IPS-NIHi7 (cell line): ENCODE measurements at regions not wholly inside any gene's neighbourhood (a gene's known extent, or its start where the extent isn't known, plus 50 kb on each side); places are given as distances from the start of the nearest gene placed in this dataset.

Experiments
- DNase-seq: peaks from one replicate; pipeline ENCODE4 v3.0.0; 2012; ENCODE audit warnings: mixed read lengths; ENCODE audit errors: extremely low spot score

DNA sequence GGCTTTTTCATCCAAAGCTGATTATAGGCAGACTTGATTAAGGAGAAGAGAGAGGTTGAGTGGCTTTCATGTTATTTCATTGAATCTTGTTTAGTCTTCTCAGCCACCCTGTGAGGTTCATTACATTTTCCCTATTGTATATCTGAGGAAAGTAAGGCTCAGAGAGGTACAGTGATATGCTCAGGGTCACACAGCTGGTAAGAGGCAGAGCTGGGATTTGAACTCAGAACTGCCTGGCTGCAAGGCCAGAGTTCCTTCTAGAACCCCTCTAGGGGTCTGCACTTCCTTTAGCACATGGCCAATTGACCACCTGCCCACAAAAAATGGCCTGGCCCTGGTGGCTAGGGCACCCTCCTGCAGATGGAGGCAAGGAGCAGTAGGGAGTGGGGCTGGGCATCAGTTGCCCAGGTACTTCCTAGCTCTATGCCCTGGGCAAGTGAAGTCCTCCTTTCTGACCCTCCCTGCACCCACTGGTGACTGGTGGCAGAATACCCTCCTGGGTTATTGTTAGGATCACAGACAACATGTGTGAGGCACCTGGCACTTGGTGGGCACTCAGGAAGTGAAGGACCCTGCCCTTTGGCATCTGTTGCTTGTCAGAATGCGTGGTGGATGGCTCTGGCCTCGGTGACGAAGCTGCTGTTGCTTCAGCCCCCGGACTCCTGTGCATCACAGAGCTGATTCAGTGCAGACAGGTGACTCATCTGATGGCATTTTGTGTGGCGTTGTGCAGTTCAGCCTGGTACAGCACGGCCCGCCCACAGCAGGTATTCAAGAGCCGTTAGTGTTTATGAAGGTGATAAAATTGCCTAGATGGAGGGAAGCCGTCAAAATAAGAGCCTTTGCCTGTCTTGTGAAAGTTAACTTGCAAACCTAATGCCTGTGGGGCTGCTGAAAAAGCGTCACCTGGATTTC is 115.8 kb downstream of the SLC25A47 start:
- no peak for DNase-seq

GRCh38 chr14:100439781-100440180 is 116.6 kb downstream of the SLC25A47 start:
- no peak for DNase-seq

DNA sequence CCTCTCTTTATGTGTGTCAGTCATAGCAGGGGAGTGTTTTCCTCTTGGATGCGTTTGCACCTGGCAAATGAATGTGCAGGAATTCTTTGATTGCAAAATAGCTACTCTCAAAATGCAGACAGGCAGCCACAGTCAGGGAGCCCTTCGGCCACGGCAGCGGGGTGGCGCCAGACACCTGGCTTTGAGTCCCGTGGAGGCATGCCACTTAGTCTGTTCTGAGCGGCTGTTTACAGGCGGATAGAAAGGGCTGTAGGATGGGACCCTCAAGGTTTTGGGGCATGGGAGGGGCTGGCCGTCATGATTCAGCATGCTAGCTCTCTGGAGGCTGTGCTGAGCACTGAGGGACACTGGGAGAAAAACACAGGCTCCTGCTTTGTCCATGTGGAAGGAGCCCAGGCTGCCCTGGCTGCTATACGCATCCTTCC is 117.1 kb downstream of the SLC25A47 start:
- peak; percentile 80 for DNase-seq

- DNase-seq, result no peak
These were observed 117.6 kb downstream of the SLC25A47 start for GRCh38 chr14:100440758-100441203.

GRCh38 chr14:100441271-100441947 is 118.3 kb downstream of the SLC25A47 start:
- no peak for DNase-seq

DNA sequence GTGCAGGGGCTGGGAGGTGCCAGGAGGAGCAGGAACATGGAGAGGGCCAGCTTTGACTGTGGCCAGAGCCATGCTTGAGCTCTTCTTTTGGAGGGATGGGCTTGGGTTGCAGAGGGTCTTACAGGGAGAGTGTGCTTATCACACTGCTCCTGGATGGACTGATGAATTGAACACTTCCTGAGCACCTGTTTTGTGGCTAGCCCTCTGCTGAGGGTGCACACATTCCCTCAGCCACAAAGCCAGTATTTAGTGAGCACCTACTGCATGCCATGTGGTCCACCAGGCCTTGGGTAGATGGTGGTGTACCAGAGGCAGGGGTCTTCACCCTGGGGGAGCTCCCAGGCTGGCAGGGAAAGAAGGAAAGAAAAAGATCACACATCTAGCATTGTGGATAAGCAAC is 118.9 kb downstream of the SLC25A47 start:
- DNase-seq, result no peak

GRCh38 chr14:100442498-100443490 is 119.7 kb downstream of the SLC25A47 start:
- no peak for DNase-seq

GRCh38 chr14:100443603-100444002 is 120.5 kb downstream of the SLC25A47 start:
- no peak for DNase-seq

- DNase-seq, result no peak
These were observed 122.4 kb downstream of the SLC25A47 start for GRCh38 chr14:100445436-100446088.

GRCh38 chr14:100446572-100446971 is 123.4 kb downstream of the SLC25A47 start:
- DNase-seq, result peak; percentile 89

DNA sequence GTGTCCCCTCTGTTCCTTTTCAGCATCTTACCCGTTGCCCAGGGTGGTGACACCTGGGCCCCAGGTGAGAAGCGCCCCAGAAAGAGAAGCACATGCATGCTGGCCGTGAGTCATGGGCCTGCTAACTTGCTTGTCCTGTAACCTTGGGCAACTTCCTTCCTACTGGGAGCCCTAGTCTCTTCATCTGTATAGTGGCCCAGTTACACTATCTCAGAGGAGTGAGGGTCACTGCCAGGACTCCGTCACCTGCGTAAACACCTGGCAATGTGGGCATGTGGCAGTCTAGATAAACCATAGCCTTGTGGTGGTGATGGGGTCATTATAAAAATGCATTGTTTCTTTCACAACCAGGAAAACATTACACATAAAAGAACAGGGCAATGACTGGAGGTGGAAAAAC is 125.2 kb downstream of the SLC25A47 start:
- no peak for DNase-seq

GRCh38 chr14:100449225-100449987 is 126.3 kb downstream of the SLC25A47 start:
- no peak for DNase-seq

GRCh38 chr14:100450049-100450448 is 126.9 kb downstream of the SLC25A47 start:
- no peak for DNase-seq

GRCh38 chr14:100450736-100451135 is 127.6 kb downstream of the SLC25A47 start:
- DNase-seq, result no peak

DNA sequence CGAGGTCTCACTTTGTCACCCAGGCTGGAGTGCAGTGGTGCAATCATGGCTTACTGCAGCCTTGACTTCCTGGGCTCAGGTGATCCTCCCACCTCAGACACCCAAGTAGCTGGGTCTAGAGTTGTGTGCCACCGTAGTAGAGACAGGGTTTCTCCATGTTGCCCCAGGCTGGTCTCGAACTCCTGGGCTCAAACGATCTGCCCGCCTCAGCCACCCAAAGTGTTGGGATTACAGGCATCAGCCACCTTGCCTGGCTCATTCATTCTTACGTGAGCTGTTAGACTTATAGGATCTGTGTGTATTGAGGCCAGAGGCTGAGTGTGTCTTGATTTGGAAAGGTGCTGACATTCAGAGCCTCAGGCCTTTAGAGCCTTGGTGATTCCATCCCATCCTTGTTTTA is 128.1 kb downstream of the SLC25A47 start:
- no peak for DNase-seq

DNA sequence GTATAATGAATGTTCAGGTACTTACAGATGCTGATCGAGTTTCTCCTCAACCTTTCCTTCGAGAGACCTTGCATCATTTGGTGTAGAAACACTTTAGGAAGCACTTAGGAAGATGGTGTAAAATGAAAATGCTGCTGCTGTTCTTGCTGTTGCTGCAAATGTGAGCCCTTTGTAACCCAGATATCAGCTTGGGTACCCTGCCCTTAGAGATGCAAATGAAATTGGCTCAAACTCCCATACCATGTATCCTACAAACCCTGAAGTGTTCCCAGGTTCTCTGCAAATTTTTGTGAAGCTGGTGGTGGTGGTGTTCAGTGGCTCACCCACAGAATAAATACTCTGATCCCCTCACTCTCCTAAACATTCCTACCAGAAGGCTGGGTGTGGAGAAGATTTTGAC is 130.8 kb downstream of the SLC25A47 start:
- no peak for DNase-seq

DNA sequence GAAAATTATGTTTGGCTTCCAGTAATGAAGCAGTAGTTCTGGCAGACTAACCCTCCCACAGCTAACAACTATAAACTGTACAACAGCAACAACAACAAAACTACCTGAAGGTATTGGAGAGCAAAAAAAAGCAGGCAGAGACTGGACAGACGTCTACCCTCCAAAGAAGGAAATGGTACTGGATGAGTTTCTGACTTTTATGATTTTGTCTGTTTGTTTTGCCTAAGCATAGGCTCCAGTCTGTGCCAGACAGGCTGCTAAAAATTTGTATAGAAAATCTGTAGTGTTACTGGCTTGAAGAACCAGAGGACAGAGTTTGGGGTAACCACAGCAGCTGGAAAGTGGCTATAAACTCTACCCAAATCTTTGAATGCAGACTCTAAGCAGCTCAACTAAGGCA is 131.3 kb downstream of the SLC25A47 start:
- DNase-seq, result no peak

DNA sequence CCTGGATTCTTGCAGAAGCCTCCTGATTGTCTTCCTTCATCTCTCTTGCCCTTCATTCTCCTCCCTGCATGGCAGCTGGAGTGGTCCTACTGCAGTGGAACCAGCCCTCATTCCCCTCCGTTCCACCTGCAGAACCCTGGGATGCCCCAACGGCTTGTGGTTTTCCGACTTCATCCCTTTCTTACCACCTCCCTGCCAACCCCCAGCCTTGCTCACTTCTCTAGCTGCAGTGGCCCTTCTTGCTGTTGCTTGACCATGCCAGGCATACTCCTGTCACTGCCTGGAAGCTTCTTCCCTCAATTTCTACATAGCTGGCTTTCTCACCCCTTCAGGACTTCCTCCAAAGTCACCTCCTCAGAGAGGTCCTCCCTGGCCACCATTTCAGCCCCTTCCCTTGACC is 123.3 kb downstream of the BEGAIN start:
- DNase-seq, result no peak

- DNase-seq, result peak; percentile 67
These were observed 120.9 kb downstream of the BEGAIN start for GRCh38 chr14:100466111-100466856.
